ENCODE measurements at regions not wholly inside any gene's neighbourhood (a gene's known extent, or its start where the extent isn't known, plus 50 kb on each side); places are given as distances from the start of the nearest gene placed in this dataset.

DNA sequence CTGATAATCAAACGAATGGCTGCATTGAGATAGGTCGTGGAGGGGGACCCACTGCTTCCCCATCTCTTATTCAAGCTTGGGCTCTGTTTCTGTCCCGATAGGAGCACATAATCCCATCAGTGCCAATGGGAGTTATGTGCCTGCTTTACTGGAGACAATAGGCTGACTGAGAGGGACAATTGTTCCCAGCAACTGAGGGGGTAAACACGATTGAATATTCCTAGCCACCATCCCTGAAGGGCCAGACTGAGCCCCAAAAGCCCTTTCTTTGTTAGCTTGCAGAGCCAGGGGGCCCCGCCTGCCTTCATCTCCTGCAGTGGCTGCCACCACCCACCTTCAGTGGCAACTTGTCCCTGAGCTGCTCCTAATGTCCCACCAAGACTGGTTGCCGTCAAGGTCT lies 172.8 kb upstream of the NAV2 start:
- Mint-ChIP-seq H3K4me3 (no peak overlapping the region), H3K9me3 (no peaks in the 10 kb centered on the region), H3K36me3 (no peaks in the 10 kb centered on the region), H3K27me3 (peaks cover 11% of the 10 kb centered on the region), H3K4me1 (no peaks in the 10 kb centered on the region), H3K27ac (no peak overlapping the region)
- no peak for ATAC-seq

- no peak for ATAC-seq
- H3K9me3 Mint-ChIP-seq = no peaks in the 10 kb centered on the region
- H3K36me3 Mint-ChIP-seq = no peaks in the 10 kb centered on the region
- H3K27ac Mint-ChIP-seq = no peak overlapping the region
- peaks cover 11% of the 10 kb centered on the region for H3K27me3 Mint-ChIP-seq
- H3K4me1 Mint-ChIP-seq = no peaks in the 10 kb centered on the region
- no peak overlapping the region for H3K4me3 Mint-ChIP-seq
These were observed 174.7 kb upstream of the NAV2 start for GRCh38 chr11:19537803-19538453.

DNA sequence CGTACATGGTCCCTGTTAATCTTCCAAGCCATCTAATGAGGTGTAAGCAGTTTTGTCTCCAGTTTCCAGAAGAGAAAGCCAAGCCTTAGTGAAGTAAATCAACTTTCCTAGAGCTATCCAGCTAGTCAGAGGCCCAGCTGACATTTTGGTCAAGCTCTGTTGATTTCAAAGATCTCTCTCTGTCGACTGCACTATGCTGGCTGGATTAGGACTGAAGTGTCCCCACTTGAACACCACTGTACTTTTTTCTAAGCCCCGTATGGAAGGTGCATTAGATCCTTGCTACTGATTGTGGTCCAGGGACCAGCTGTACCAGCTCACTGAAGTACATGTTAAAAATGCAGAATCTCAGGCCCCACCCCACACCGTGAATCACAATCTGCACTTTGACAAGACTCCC lies 176.5 kb upstream of the NAV2 start:
- Mint-ChIP-seq H3K4me1 (no peaks in the 10 kb centered on the region), H3K9me3 (no peaks in the 10 kb centered on the region), H3K27me3 (peaks cover 17% of the 10 kb centered on the region), H3K36me3 (no peaks in the 10 kb centered on the region), H3K27ac (no peak overlapping the region), H3K4me3 (no peak overlapping the region)
- ATAC-seq = no peak

GRCh38 chr11:19530505-19530904 lies 182.1 kb upstream of the NAV2 start:
- Mint-ChIP-seq H3K4me3 (no peak overlapping the region), H3K36me3 (no peaks in the 10 kb centered on the region), H3K4me1 (peaks cover under 1% of the 10 kb centered on the region), H3K27me3 (peaks cover 10% of the 10 kb centered on the region), H3K9me3 (no peaks in the 10 kb centered on the region), H3K27ac (no peak overlapping the region)
- ATAC-seq = no peak

GRCh38 chr11:19526119-19526518 lies 186.5 kb upstream of the NAV2 start:
- H3K4me1 Mint-ChIP-seq = peaks cover 7% of the 10 kb centered on the region
- H3K9me3 Mint-ChIP-seq = no peaks in the 10 kb centered on the region

GRCh38 chr11:19525714-19526113 lies 186.9 kb upstream of the NAV2 start:
- Mint-ChIP-seq H3K4me1 (peaks cover 7% of the 10 kb centered on the region), H3K27ac (no peak overlapping the region), H3K27me3 (peaks cover 6% of the 10 kb centered on the region), H3K36me3 (no peaks in the 10 kb centered on the region), H3K4me3 (no peak overlapping the region), H3K9me3 (no peaks in the 10 kb centered on the region)
- no peak for ATAC-seq

More at GRCh38 chr11:19526119-19526518, 186.5 kb upstream of the NAV2 start:
- ATAC-seq = no peak
- Mint-ChIP-seq H3K36me3 (no peaks in the 10 kb centered on the region), H3K27ac (no peak overlapping the region), H3K4me3 (no peak overlapping the region), H3K27me3 (peaks cover 8% of the 10 kb centered on the region)

- Mint-ChIP-seq H3K27ac (no peak overlapping the region), H3K4me3 (no peak overlapping the region), H3K27me3 (peaks cover 6% of the 10 kb centered on the region), H3K36me3 (no peaks in the 10 kb centered on the region), H3K4me1 (peaks cover 7% of the 10 kb centered on the region), H3K9me3 (no peaks in the 10 kb centered on the region)
- ATAC-seq = peak; percentile 37
These were observed 187.4 kb upstream of the NAV2 start for GRCh38 chr11:19525276-19525675.

- no peaks in the 10 kb centered on the region for H3K9me3 Mint-ChIP-seq
- no peak overlapping the region for H3K4me3 Mint-ChIP-seq
- no peaks in the 10 kb centered on the region for H3K36me3 Mint-ChIP-seq
- no peak for ATAC-seq
- peaks cover 6% of the 10 kb centered on the region for H3K27me3 Mint-ChIP-seq
- H3K27ac Mint-ChIP-seq = no peak overlapping the region
- H3K4me1 Mint-ChIP-seq = peaks cover 7% of the 10 kb centered on the region
These were observed 188.4 kb upstream of the NAV2 start for GRCh38 chr11:19524171-19524671.

DNA sequence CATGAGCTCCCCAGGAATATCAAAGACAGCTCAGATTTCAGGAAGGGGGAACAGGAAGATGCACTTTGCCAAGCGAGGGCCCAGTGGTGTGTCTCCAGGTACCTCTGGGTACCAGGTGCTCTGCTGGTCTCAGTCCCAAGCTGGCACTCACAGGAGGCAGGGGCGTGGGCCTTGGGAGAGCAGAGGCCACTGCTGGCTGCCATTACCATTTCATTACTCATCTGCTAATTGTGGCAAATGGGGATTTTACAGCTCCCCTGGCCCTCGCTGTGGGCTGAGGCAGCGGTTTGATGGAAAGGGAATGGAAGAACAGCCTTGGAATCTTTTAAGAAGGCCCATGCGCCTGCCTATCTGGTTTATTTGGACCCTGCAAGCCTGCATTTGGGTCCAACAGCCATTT lies 192.0 kb upstream of the NAV2 start:
- Mint-ChIP-seq H3K36me3 (no peaks in the 10 kb centered on the region), H3K4me1 (peaks cover 7% of the 10 kb centered on the region), H3K4me3 (no peak overlapping the region), H3K27me3 (peaks cover 6% of the 10 kb centered on the region), H3K9me3 (no peaks in the 10 kb centered on the region), H3K27ac (no peak overlapping the region)
- no peak for ATAC-seq

GRCh38 chr11:19519912-19520641 lies 192.6 kb upstream of the NAV2 start:
- Mint-ChIP-seq H3K9me3 (no peaks in the 10 kb centered on the region), H3K4me3 (no peak overlapping the region), H3K27me3 (peaks cover 3% of the 10 kb centered on the region), H3K27ac (no peak overlapping the region), H3K4me1 (peaks cover 2% of the 10 kb centered on the region), H3K36me3 (no peaks in the 10 kb centered on the region)
- no peak for ATAC-seq

DNA sequence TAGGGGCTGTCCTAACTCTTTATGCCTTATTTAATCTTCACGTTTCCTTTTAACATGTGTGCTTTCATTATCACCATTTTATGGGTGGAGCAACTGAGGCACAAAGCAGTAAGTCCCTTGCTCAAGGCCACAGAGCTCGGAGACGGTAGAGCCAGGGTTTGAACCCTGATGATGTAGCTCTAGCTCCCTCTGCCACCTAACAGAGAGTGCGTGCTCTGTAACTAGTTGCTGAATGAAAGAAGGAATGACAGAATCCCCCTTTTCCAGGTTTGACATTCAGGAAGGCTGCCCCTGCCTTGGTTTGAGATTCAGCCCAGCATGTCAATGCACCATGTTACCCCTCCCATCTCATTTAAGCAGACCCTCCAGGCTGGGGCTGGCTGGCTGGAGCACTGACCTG lies 193.3 kb upstream of the NAV2 start:
- Mint-ChIP-seq H3K27ac (no peak overlapping the region), H3K4me1 (no peaks in the 10 kb centered on the region), H3K36me3 (no peaks in the 10 kb centered on the region), H3K4me3 (no peak overlapping the region), H3K27me3 (no peaks in the 10 kb centered on the region), H3K9me3 (no peaks in the 10 kb centered on the region)
- ATAC-seq = no peak

DNA sequence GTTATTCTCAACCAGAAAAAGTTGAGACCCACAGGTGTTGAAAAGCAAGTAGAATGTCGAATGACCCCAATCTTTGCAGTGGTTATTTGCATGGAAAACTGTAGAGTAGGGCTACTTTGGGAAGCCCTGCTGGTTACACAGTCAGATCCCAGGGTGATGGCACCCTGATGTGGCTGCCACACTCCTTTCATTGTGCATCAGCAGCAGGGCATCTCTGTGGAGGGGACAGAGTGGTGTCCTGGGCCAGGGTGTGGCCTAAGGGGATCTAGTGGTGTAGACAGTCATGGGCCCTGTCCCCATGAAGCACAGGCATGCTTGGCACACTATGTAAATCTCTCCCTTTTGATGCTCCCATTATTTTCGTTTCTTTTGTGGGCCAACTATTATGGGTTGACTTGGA lies 199.4 kb upstream of the NAV2 start:
- Mint-ChIP-seq H3K27ac (no peak overlapping the region), H3K9me3 (no peaks in the 10 kb centered on the region), H3K4me3 (no peak overlapping the region), H3K36me3 (no peaks in the 10 kb centered on the region), H3K4me1 (no peaks in the 10 kb centered on the region), H3K27me3 (peaks cover 22% of the 10 kb centered on the region)
- no peak for ATAC-seq

- H3K36me3 Mint-ChIP-seq = no peaks in the 10 kb centered on the region
- H3K27me3 Mint-ChIP-seq = peaks cover 22% of the 10 kb centered on the region
- no peak overlapping the region for H3K27ac Mint-ChIP-seq
- no peaks in the 10 kb centered on the region for H3K4me1 Mint-ChIP-seq
- ATAC-seq = no peak
- H3K9me3 Mint-ChIP-seq = no peaks in the 10 kb centered on the region
- H3K4me3 Mint-ChIP-seq = no peak overlapping the region
These were observed 200.0 kb upstream of the NAV2 start for GRCh38 chr11:19512618-19513017.

GRCh38 chr11:19511413-19512183 lies 201.0 kb upstream of the NAV2 start:
- Mint-ChIP-seq H3K27me3 (peaks cover 22% of the 10 kb centered on the region), H3K36me3 (no peaks in the 10 kb centered on the region), H3K9me3 (no peaks in the 10 kb centered on the region), H3K27ac (no peak overlapping the region), H3K4me1 (no peaks in the 10 kb centered on the region), H3K4me3 (no peak overlapping the region)
- ATAC-seq = no peak

- H3K36me3 Mint-ChIP-seq = no peaks in the 10 kb centered on the region
- peaks cover 22% of the 10 kb centered on the region for H3K27me3 Mint-ChIP-seq
- no peaks in the 10 kb centered on the region for H3K9me3 Mint-ChIP-seq
- no peak for ATAC-seq
- no peak overlapping the region for H3K27ac Mint-ChIP-seq
- H3K4me1 Mint-ChIP-seq = no peaks in the 10 kb centered on the region
- no peak overlapping the region for H3K4me3 Mint-ChIP-seq
These were observed 201.6 kb upstream of the NAV2 start for GRCh38 chr11:19511066-19511412.
